ENCODE measurements at regions not wholly inside any gene's neighbourhood (a gene's known extent, or its start where the extent isn't known, plus 50 kb on each side); places are given as distances from the start of the nearest gene placed in this dataset.

GRCh38 chr14:41461380-41461779 is 145.3 kb upstream of the LRFN5 start:
- Histone ChIP-seq H2BK15ac (ENCODE audit: low read depth, low read length) (no peak overlapping the region), H3K4me2 (ENCODE audit: insufficient read depth, insufficient read length, low read length) (no peak overlapping the region), H3K18ac (ENCODE audit: insufficient read length, low read depth, low read length) (no peak overlapping the region), H2AFZ (ENCODE audit: low read length) (no peak overlapping the region), H4K20me1 (ENCODE audit: control insufficient read depth, insufficient read depth, insufficient read length) (no peaks in the 10 kb centered on the region), H3K79me2 (ENCODE audit: insufficient read depth, low read length) (no peaks in the 10 kb centered on the region), H2BK120ac (ENCODE audit: low read depth, low read length, poor library complexity, severe bottlenecking) (no peak overlapping the region), H3K23me2 (ENCODE audit: insufficient read length, low read depth, low read length, poor library complexity, severe bottlenecking) (no peaks in the 10 kb centered on the region), H3T11ph (ENCODE audit: low read length) (no peak overlapping the region), H3K4me1 (ENCODE audit: insufficient read depth, low read length) (no peaks in the 10 kb centered on the region), H2AK5ac (ENCODE audit: insufficient read length, low read length) (no peak overlapping the region), H3K9me3 (ENCODE audit: control insufficient read depth, low read depth, low read length) (no peaks in the 10 kb centered on the region), H4K91ac (ENCODE audit: insufficient read length, low read depth, low read length) (no peak overlapping the region), H2BK20ac (ENCODE audit: low read depth, low read length, poor library complexity, severe bottlenecking) (no peak overlapping the region), H3K79me1 (ENCODE audit: insufficient read depth, low read depth, low read length, poor library complexity, severe bottlenecking) (no peaks in the 10 kb centered on the region), H3K56ac (ENCODE audit: insufficient read length, low read depth, low read length) (no peak overlapping the region), H2BK5ac (ENCODE audit: insufficient read length, low read length) (no peak overlapping the region), H2BK12ac (ENCODE audit: insufficient read length, low read depth, low read length) (no peak overlapping the region), H3K27ac (ENCODE audit: insufficient read length, low read depth, low read length) (no peak overlapping the region), H3K27me3 (ENCODE audit: insufficient read depth, low read length) (no peaks in the 10 kb centered on the region), H4K5ac (ENCODE audit: insufficient read length, low read depth, low read length) (no peak overlapping the region), H3K9ac (ENCODE audit: extremely low read depth, insufficient read length, low read length) (no peak overlapping the region), H3K14ac (ENCODE audit: insufficient read depth, low read length) (no peak overlapping the region), H3K4ac (ENCODE audit: low read depth, low read length) (no peak overlapping the region), H3K23ac (ENCODE audit: insufficient read length, low read depth, low read length) (no peak overlapping the region), H4K8ac (replicated peaks; ENCODE audit: insufficient read length, low read depth, low read length) (no peak overlapping the region)
- H3K36me3 Mint-ChIP-seq (ENCODE audit: insufficient read depth in 1 of 3, low read depth in 3 of 3) = no peaks in the 10 kb centered on the region
- no peak for TF ChIP-seq CTCF (conservative IDR thresholded peaks at IDR 0.05)
- H3K27ac Mint-ChIP-seq = no peak overlapping the region
- no peaks in the 10 kb centered on the region for H3K9me3 Mint-ChIP-seq
- H3K4me1 Mint-ChIP-seq = peaks cover 0 to 3% of the 10 kb centered on the region in 2 experiments; a peak in 2 of 4 replicates
- H3K27me3 Mint-ChIP-seq (ENCODE audit: low read depth) = no peaks in the 10 kb centered on the region
- no peak overlapping the region for H3K4me3 Mint-ChIP-seq
- DNase-seq = no peak
